NCI-H748 treated with DMSO at 0.1 percent for 48 hours (cell line): ENCODE measurements at regions not wholly inside any gene's neighbourhood (a gene's known extent, or its start where the extent isn't known, plus 50 kb on each side); places are given as distances from the start of the nearest gene placed in this dataset.

ENCODE experiments used
- DNase-seq: peaks from one replicate; lab custom pipeline; 2025; lab: John Stamatoyannopoulos, UW

- no peak for DNase-seq
Observed at GRCh38 chr3:163946785-163947184, 1131.5 kb downstream of the SI start.

GRCh38 chr3:163943664-163944063 lies 1134.6 kb downstream of the SI start:
- no peak for DNase-seq

- DNase-seq: no peak
Observed at GRCh38 chr3:163939926-163940325, 1138.4 kb downstream of the SI start.

- DNase-seq: no peak
Observed at GRCh38 chr3:163936543-163936942, 1141.8 kb downstream of the SI start.

- DNase-seq: no peak
Observed at GRCh38 chr3:163935411-163935810, 1142.9 kb downstream of the SI start.

- no peak for DNase-seq
Observed at GRCh38 chr3:163929069-163929652, 1149.1 kb downstream of the SI start.

GRCh38 chr3:163927521-163927920 lies 1150.8 kb downstream of the SI start:
- no peak for DNase-seq

- no peak for DNase-seq
Observed at GRCh38 chr3:163924600-163924999, 1153.7 kb downstream of the SI start.

- no peak for DNase-seq
Observed at GRCh38 chr3:163919154-163919553, 1159.1 kb downstream of the SI start.

GRCh38 chr3:163916596-163917560 lies 1161.4 kb downstream of the SI start:
- no peak for DNase-seq

- no peak for DNase-seq
Observed at GRCh38 chr3:163915280-163915679, 1163.0 kb downstream of the SI start.

- DNase-seq: no peak
Observed at GRCh38 chr3:163914567-163914966, 1163.7 kb downstream of the SI start.

- no peak for DNase-seq
Observed at GRCh38 chr3:163891771-163892170, 1186.5 kb downstream of the SI start.

- DNase-seq: peak; percentile 6
Observed at GRCh38 chr3:163890661-163891060, 1187.6 kb downstream of the SI start.

- no peak for DNase-seq
Observed at GRCh38 chr3:163879172-163879571, 1199.1 kb downstream of the SI start.

GRCh38 chr3:163878396-163878795 lies 1199.9 kb downstream of the SI start:
- no peak for DNase-seq

- DNase-seq: no peak
Observed at GRCh38 chr3:163877805-163878204, 1200.5 kb downstream of the SI start.

GRCh38 chr3:163863146-163863545 lies 1215.2 kb downstream of the SI start:
- no peak for DNase-seq

- DNase-seq: no peak
Observed at GRCh38 chr3:163852233-163852632, 1226.1 kb downstream of the SI start.

GRCh38 chr3:163838769-163839168 lies 1239.5 kb downstream of the SI start:
- DNase-seq: no peak

GRCh38 chr3:163832547-163832946 lies 1245.7 kb downstream of the SI start:
- DNase-seq: no peak

- DNase-seq: no peak
Observed at GRCh38 chr3:163821841-163822240, 1256.5 kb downstream of the SI start.

GRCh38 chr3:163817015-163817414 lies 1261.3 kb downstream of the SI start:
- DNase-seq: no peak
